ENCODE measurements at regions not wholly inside any gene's neighbourhood (a gene's known extent, or its start where the extent isn't known, plus 50 kb on each side); places are given as distances from the start of the nearest gene placed in this dataset.
"Not testable (repeated sequence)": the region's sequence is repeated elsewhere in the genome, so short reads cannot be mapped to it uniquely, and the experiment has no call there.

DNA sequence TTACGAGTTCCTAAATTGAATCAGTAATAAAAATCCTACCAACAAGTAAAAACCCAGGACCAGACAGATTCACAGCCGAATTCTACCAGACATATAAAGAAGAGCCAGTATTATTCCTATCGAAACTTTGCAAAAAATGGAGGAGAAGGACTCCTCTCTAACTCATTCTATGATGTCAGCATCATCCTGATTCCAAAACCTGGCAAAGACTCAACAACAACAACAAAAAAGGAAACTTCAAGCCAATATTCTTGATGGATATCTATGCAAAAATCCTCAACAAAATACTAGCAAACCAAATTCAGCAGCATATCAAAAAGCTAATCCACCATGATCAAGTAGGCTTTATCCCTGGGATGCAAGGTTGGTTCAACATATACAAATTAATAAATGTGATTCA is 84.6 kb upstream of the ADRB2 start:
- DNase-seq (ENCODE audit: low read depth in 2 of 2) = not testable (repeated sequence)

DNA sequence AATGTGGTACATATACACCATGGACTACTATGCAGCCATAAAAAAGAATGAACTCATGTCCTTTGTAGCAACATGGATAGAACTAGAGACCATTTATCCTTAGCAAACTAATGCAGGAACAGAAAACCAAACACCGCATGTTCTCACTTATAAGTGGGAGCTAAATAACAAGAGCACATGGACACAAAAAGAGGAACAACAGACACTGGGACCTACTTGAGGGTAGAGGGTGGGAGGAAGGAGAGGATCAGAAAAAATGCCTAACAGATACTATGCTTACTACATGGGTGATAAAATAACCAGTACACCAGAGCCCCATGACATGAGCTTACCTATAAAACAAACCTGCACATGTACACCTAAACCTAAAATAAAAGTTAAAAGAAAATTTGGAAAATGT is 82.0 kb upstream of the ADRB2 start:
- not testable (repeated sequence) for DNase-seq (ENCODE audit: low read depth in 2 of 2)

DNA sequence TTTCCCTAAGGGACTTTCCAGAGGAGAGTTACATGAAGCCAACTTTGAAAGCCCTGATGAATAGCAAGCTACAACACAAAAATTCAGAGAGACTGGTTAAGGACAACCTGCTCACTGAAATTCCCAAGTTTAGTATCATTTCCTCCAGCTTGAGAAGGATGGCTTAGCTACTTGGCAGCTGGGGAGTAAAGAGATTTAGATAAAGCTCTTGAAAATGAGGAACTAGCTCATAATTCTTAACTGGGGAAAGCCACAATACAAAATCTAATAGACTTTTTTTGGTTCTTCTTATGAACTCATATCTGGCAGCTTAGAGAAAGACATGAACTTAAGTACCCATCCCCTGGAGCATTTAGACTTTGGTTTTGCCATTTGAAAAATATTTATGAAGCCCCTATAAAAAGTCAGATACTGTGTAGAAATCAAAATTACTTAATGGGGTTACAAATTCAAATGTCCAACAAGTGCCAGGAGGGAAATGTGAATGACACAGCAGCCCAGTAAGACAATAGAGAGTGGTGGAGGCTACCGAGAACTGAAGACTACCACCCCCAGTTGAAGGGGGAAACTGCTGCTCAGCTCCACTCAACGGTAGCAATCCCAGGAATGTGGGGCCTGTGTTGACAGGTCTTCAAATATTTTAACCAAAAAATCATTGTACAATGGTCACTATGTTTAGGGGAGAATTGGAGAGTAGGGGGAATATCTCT is 79.4 kb upstream of the ADRB2 start:
- no peak for DNase-seq (ENCODE audit: low read depth in 2 of 2)

DNA sequence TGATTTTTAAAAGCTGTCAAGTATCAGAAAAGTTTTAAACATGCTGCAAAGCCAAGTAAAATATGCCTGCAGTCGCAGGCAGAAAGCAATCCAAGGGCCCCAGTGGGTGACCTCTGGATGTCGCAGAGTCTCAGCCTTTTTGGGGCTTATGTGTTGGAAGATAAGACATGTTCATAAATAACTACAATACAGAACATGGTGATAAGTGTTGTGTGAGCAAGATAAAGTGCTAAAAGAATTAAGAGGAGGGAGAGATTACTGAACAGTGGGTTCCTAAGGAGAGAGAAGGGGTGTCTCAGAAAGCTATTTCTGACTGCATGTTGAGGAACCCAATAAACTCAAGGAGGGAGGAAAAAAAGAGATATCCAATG is 78.9 kb upstream of the ADRB2 start:
- DNase-seq (ENCODE audit: low read depth in 2 of 2) = no peak

DNA sequence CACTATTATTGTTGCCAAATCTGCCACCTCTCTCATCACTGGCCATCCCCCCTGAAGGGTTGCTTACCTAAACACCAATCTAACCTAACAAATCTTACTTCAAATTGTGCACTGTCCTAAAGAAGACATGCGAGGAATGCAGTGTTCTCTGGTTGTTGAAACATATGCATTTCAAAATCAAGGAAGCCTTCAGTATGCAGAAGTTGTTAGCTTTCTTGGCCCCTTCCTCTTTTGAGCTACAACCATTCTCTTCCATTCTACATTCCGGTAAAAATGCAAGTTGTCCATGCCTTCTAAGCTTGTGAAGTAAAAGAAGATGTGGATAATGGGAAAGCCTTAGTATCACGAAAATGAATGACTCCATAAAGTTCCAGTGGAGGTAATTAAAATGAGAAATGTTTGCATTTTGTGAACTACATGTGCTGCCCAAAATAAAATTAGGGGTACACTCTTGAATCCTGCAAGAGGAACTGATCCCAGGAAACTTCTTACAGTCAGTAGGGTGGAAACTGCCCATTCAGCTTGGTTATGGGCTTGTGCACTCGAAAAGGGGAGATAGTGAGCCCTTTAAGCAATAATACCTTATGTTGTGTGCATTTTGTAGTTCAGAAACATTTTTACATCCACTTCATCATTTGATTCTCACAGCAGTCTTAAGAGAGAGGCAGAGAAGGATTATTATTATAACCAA is 77.6 kb upstream of the ADRB2 start:
- DNase-seq (ENCODE audit: low read depth in 2 of 2) = no peak

DNA sequence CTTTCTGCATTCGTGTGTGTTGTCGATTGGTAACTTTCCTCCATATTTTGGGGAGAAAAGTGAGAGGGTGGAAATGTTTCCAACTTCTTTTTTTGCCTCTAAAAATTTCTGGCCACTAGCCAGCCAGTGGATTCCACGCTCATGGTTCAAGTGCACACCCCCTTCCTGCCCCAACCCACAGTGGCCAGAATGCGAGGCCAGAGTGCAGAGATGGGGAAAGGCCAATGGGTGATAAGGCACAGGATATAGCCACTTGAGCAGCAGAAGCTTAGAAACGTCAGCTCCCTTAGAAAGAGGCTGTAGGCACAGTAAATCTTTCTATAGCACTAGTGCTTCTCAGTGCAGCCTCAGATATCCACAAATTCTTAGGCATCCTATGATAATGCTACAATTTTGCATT is 75.8 kb upstream of the ADRB2 start:
- DNase-seq (ENCODE audit: low read depth in 2 of 2) = no peak

DNA sequence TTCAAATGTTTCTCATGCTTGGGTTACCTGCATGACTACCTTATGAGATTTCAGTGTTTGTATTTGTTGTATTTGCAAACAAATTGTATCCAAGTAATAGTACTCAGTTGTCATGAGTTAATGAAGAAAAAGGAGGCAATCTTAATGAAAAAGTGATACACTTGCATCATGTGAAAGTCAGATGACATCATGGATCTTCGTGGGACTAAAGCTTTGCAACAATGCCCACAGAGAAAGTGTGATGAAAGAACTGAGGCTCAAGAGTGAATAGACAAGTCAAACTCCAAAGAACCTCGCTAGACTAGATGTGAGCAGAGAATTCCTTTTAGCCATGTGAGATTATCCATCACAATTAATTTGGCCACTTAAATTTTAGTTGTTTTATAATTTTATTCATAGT is 75.4 kb upstream of the ADRB2 start:
- DNase-seq (ENCODE audit: low read depth in 2 of 2) = no peak

DNA sequence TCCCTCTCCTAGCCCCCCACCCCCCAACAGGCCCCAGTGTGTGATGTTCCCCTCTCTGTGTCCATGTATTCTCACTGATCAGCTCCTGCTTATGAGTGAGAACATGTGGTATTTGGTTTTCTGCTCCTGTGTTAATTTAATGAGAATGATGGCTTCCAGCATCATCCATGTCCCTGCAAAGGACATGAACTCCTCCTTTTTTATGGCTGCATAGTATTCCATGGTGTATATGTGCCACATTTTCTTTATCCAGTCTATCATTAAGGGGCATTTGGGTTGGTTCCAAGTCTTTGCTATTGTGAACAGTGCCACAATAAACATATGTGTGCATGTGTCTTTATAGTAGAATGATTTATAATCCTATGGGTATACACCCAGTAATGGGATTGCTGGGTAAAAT is 74.0 kb upstream of the ADRB2 start:
- DNase-seq (ENCODE audit: low read depth in 2 of 2) = not testable (repeated sequence)

DNA sequence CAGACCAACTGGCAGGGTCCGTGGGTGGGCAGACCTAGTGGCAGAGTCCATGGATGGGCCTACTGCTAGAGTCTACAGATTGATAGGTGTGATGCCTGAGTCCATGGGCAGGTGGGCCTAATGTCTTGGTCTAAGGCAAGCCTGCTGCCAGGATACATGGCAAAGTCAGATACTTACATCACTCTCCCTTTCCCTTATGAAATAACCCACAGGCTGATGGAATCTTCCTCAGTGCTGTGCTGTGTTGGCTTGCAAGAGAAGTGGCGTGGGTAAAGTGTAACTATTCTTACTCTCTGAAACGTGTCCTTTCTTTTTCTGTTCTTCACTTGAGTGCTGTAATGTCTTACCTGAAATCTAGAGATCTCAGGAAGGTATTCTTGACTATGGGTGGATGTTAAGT is 67.3 kb upstream of the ADRB2 start:
- no peak for DNase-seq (ENCODE audit: low read depth in 2 of 2)

DNA sequence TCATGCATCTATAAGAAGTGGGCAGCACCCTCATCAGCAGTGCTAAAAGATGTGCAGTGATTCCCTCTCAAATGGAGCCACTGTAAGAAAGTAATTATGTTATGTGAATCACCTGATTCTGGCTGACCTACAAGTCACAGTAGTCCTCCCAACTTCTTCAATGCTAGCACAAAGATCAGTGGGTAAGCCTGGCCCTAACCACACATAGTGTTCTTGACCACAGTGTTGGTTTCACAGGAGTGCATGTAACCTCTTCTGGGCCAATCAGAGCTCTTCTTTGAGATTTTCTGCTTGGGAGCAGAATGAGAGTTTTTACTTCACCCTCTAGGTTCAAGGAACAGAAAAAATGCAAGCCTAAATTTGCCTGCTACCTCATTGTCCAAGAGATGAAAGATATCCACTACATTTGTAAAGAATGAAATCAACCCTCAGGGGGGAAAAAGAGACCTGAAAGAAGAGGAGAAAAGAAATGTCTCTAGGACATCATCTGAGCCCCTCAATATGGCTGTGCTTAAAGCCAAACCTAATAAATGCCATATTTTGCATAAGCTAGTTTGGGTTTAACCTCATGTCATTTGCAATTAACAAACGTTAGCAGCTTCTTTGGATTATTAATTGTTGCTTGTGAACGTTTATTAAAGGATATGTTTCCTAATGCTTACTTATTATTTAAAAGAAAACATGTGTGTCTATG is 65.3 kb upstream of the ADRB2 start:
- no peak for DNase-seq (ENCODE audit: low read depth in 2 of 2)

DNA sequence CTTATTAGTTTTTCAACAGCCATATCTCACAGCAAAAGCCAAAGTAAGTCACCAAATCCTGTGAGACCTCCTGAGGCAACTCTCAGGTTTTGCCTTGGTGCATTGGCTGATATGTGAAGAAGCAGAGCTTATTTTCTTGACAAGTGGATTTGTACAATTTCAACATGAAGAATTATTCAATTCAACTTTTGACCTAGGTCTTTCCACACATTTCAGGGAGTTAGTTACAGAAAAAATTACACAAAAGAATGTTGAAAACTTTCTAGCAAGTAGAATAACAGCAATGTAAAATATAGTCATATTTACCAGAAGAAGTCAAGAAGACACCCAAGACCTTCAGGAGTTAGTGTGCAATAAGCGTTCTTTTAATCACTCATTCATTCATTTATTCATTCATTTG is 62.4 kb upstream of the ADRB2 start:
- no peak for DNase-seq (ENCODE audit: low read depth in 2 of 2)

DNA sequence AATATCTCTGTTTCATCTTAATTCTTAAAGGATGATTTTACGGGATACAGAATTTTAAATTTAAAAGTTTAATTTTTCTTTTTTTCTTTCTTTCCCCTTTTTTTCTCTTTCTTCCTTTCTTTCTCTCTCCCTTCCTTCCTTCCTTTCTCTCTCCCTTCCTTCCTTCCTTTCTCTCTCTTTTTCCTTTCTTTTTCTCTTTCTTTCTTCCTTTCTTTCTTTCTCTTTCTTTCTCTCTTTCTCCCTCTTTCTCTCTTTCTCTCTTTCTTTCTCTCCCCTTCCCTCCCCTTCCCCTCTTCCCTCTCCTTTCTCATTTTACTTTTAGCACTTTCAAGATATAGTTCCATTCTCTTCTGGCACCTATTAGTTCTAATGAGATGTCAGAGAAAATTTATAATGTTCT is 61.4 kb upstream of the ADRB2 start:
- no peak for DNase-seq (ENCODE audit: low read depth in 2 of 2)

DNA sequence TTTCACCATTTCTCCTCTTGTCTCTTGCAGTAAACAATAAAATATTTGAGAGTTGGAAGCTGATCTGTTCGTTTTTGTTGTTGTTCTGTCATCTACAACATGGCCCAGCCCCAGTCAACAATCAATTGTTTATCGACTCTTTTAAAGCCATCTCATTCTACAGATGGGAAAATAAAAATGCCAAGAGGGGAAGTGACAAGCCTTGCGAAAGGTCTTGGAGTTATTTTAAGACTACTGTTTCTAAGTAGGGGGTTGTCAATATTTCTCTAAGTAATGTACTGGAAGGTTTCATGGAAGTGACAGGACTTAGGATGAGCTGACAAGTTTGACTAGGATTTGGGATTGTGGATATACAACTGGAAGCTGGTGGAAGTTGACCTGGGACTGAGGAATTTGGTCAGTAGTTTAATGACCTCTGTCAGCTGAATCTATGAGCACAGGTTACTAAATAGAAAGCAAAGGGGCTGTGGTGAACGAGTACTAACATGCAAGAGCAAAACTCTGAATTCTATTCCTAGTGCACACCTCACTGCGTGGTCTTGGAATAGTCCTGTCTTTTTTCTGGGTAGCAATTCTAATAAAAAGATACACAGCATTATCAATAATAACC is 57.5 kb upstream of the ADRB2 start:
- no peak for DNase-seq (ENCODE audit: low read depth in 2 of 2)

DNA sequence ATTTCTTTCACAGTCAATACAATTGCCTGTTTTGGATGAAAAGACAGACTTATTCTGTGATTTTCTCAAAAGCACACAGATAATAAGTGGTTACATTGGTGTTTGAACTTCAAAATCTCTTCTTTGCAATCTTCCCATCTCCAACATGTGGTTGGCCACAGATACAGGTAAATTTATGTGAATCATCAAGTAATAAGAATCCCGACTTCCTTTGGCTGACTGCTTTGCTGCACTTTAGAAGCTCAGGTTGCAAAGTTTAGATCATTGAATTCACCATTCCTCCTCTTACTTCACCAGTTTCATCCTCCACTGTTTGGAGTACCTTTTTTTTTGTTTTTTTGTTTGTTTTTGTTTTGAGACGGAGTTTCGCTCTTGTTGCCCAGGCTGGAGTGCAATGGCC is 56.5 kb upstream of the ADRB2 start:
- no peak for DNase-seq (ENCODE audit: low read depth in 2 of 2)

DNA sequence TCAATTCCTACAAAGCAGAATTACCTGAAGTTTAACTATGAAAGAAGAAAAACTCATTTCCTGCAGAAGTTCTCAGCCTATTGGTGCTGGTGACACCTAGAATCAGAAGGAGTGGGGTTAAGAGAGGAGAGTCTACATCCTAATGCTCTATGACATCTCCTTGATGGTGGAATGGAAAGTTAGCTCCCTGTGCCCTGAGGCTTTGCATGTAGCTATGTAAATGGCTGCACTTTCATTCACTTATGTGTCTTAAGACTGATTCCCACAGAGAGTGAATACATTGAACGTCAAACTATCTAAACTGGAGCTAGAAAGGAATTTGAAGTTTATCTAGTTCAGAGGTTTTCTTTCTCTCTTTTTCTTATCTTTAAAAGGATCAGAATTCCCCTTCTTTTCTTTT is 52.1 kb upstream of the ADRB2 start:
- no peak for DNase-seq (ENCODE audit: low read depth in 2 of 2)

DNA sequence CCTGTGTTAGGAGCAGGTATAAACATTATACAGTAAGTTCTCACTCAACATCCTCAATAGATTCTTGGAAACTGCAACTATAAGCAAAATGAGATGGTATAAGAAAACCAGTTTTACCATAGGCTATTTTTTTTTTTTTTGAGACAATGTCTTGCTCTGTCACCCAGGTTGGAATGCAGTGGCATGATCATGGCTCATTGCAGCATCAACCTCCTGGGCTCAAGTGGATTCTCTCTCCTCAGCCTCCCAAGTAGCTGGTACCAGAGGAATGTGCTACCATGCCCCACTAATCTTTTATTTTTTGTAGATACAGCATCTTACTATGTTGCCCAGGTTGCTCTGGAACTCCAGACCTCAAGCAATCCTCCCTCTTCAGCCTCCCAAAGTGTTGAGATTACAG is 50.1 kb upstream of the ADRB2 start:
- DNase-seq (ENCODE audit: low read depth in 2 of 2) = no peak

Measured in stimulated activated CD8-positive, alpha-beta memory T cell treated with anti-CD3 and anti-CD28 coated beads, Interleukin-7, amount 100 ng/mL, for 1 hour (primary cell).